HepG2 (cell line): ENCODE measurements at regions not wholly inside any gene's neighbourhood (a gene's known extent, or its start where the extent isn't known, plus 50 kb on each side); places are given as distances from the start of the nearest gene placed in this dataset.

Experiments
- ATAC-seq: fragments of 200-7000 bp; cut with Tn5 transposase; 3 replicates; pipeline ENCODE4 v1.9.1; 2020; ENCODE audit warnings: mild to moderate bottlenecking, moderate library complexity
- BruUV-seq: library from RNA; stranded (reverse); fragments of 400-500 nt; replicated peaks from 2 replicates; lab custom pipeline; 2021; lab: Mats Ljungman, UMichigan
- CTCF ChIA-PET: fragments of 300-600 bp; formaldehyde crosslinking; extraction: SDS; loops from one replicate; lab custom pipeline; 2021; ENCODE audit warnings: low total read pairs, inconsistent platforms, low intra/inter-chr PET ratio; lab: Yijun Ruan, JAX
- POLR2A ChIA-PET: fragments of 350-600 bp; sonication (Branson Sonifier 250); formaldehyde crosslinking; loops from one replicate; lab custom pipeline; 2020; ENCODE audit warnings: antibody characterized with exemption, inconsistent platforms; lab: Yijun Ruan, JAX
- DNase-seq: peaks from one replicate; pipeline ENCODE4 v3.0.0-alpha.2; 2015; ENCODE audit warnings: low spot score
- FAIRE-seq: peaks from 3 replicates; lab custom pipeline; 2011; peaks lifted over from hg19 to GRCh38; lab: Jason Lieb, UNC
- H2AFZ ChIP-seq: one replicate; pipeline ENCODE4 v1.6.1; 2011; ENCODE audit warnings: low read length, inconsistent platforms
- H3K27ac ChIP-seq: fragments of 300-600 bp; 3 replicates; pipeline ENCODE4 v1.8.0; 2011; ENCODE audit warnings: mixed run types, mild to moderate bottlenecking, mixed read lengths, low read length, inconsistent platforms; ENCODE audit not compliant: insufficient read depth; ENCODE audit errors: extremely low read length
- H3K27me3 ChIP-seq, 2 experiments: fragments of 200-600 bp in 1 of 2; 2 replicates in 1 of 2; 3 replicates in 1 of 2; pipeline versions ENCODE4 v1.6.0 to v1.8.0; 2011; ENCODE audit warnings: low read length in 2 of 2, mild to moderate bottlenecking in 2 of 2, moderate library complexity in 2 of 2, inconsistent platforms in 1 of 2; ENCODE audit not compliant: insufficient read depth in 2 of 2, control insufficient read depth in 1 of 2
- H3K36me3 ChIP-seq, 2 experiments: fragments of 200-600 bp in 1 of 2; replicated peaks in 1 of 2; 2 replicates in 1 of 2; 3 replicates in 1 of 2; pipeline versions ENCODE4 v1.5.1 to v1.8.0; 2011; ENCODE audit warnings: low read length in 2 of 2, inconsistent platforms in 1 of 2; ENCODE audit not compliant: insufficient read depth in 2 of 2, control insufficient read depth in 1 of 2
- H3K4me1 ChIP-seq: 2 replicates; pipeline ENCODE4 v1.5.1; 2012; ENCODE audit warnings: low read length, inconsistent platforms; ENCODE audit not compliant: insufficient read depth
- H3K4me2 ChIP-seq: 2 replicates; pipeline ENCODE4 v1.6.0; 2011; ENCODE audit warnings: low read depth, low read length, inconsistent platforms
- H3K4me3 ChIP-seq, 3 experiments: fragments of 200-600 bp in 1 of 3; sonication (generic), shearing (Covaris generic) in 1 of 3; replicated peaks in 1 of 3; 2 replicates each; pipeline ENCODE4 v1.5.1; 2011 to 2016; ENCODE audit warnings: low read length in 3 of 3, inconsistent platforms in 2 of 3, low read depth in 2 of 3, mild to moderate bottlenecking in 2 of 3, control low read depth in 1 of 3, mixed read lengths in 1 of 3; ENCODE audit not compliant: insufficient read depth in 1 of 3
- H3K79me2 ChIP-seq: one replicate; pipeline ENCODE4 v1.6.1; 2011; ENCODE audit warnings: low read length, inconsistent platforms; ENCODE audit not compliant: insufficient read depth
- H3K9ac ChIP-seq: 2 replicates; pipeline ENCODE4 v1.6.0; 2011; ENCODE audit warnings: mild to moderate bottlenecking, low read depth, low read length, inconsistent platforms; ENCODE audit not compliant: insufficient read depth
- H3K9me3 ChIP-seq: 2 replicates; pipeline ENCODE4 v1.5.1; 2012; ENCODE audit warnings: mild to moderate bottlenecking, low read length
- H4K20me1 ChIP-seq: 2 replicates; pipeline ENCODE4 v1.6.0; 2011; ENCODE audit warnings: inconsistent platforms, mild to moderate bottlenecking, low read length, moderate library complexity; ENCODE audit not compliant: insufficient read depth
- CCDC6 ChIP-seq: sonication (generic); formaldehyde crosslinking; IDR thresholded peaks from 2 replicates; pipeline ENCODE4 v1.8.1; 2022; ENCODE audit warnings: mild to moderate bottlenecking, missing genetic modification reagents, moderate library complexity
- CENPBD1 ChIP-seq: sonication (generic); formaldehyde crosslinking; IDR thresholded peaks from 2 replicates; pipeline ENCODE4 v1.8.0; 2022; ENCODE audit warnings: missing genetic modification reagents, low read depth, mild to moderate bottlenecking, borderline replicate concordance
- CREM ChIP-seq, 2 experiments: sonication (generic) in 1 of 2; formaldehyde crosslinking in 1 of 2; IDR thresholded peaks; 2 replicates each; pipeline versions ENCODE4 v1.4.0 to v1.6.1; 2016 to 2020; ENCODE audit warnings: antibody characterized with exemption in 1 of 2, mild to moderate bottlenecking in 1 of 2, missing genetic modification reagents in 1 of 2
- IKZF4 ChIP-seq: sonication (generic); formaldehyde crosslinking; IDR thresholded peaks from 2 replicates; pipeline ENCODE4 v1.5.1; 2020; ENCODE audit warnings: borderline replicate concordance, mild to moderate bottlenecking, low read depth, missing genetic modification reagents; ENCODE audit errors: not compliant biosample characterization
- JUNB ChIP-seq: sonication (generic); formaldehyde crosslinking; IDR thresholded peaks from 2 replicates; pipeline ENCODE4 v1.8.0; 2022; ENCODE audit warnings: missing genetic modification reagents, mild to moderate bottlenecking, borderline replicate concordance
- RARG ChIP-seq: sonication (generic); formaldehyde crosslinking; IDR thresholded peaks from 2 replicates; pipeline ENCODE4 v1.4.0; 2020; ENCODE audit warnings: low read depth, mild to moderate bottlenecking, missing genetic modification reagents
- ZNF17 ChIP-seq: sonication (generic); formaldehyde crosslinking; IDR thresholded peaks from 2 replicates; pipeline ENCODE4 v1.5.0; 2020; ENCODE audit warnings: mild to moderate bottlenecking, missing genetic modification reagents
- ZNF224 ChIP-seq: sonication (generic); formaldehyde crosslinking; IDR thresholded peaks from 2 replicates; pipeline ENCODE4 v1.5.0; 2020; ENCODE audit warnings: mild to moderate bottlenecking, missing genetic modification reagents
- ZNF816 ChIP-seq: sonication (generic); formaldehyde crosslinking; IDR thresholded peaks from 2 replicates; pipeline ENCODE4 v1.8.0; 2022; ENCODE audit warnings: missing genetic modification reagents, mild to moderate bottlenecking, borderline replicate concordance
- WGBS: methylation state at CpG from one replicate; pipeline ENCODE4 v1.1.6; 2017; ENCODE audit warnings: low lambda C conversion rate; 5-methylcytosine and 5-hydroxymethylcytosine counted together
- in situ Hi-C: cut with HindIII; loops from 2 replicates; pipeline ENCODE4 v1.10.0; 2017; ENCODE audit warnings: low pct_unique_long_range_greater_than_20kb; ENCODE audit not compliant: extremely low pct_ligation_motif_present
- intact Hi-C: fragments of 100-400 bp; cut with micrococcal nuclease; formaldehyde crosslinking; loops from one replicate; pipeline ENCODE4 v1.10.0; 2022; ENCODE audit not compliant: unreplicated experiment
- TF ChIP-seq, protein P1 (sequence below): sonication (generic); formaldehyde crosslinking; IDR thresholded peaks from 2 replicates; pipeline ENCODE4; 2020; ENCODE audit warnings: missing genetic modification reagents, mild to moderate bottlenecking, borderline replicate concordance
- TF ChIP-seq, protein P2 (sequence below): sonication (generic); formaldehyde crosslinking; IDR thresholded peaks from 2 replicates; pipeline ENCODE4 v1.4.0; 2020; ENCODE audit warnings: mild to moderate bottlenecking, missing genetic modification reagents

- Histone ChIP-seq H2AFZ (no peak overlapping the region), H4K20me1 (no peaks in the 10 kb centered on the region), H3K9me3 (no peaks in the 10 kb centered on the region), H3K36me3 (no peaks in the 10 kb centered on the region), H3K27ac (no peak overlapping the region), H3K79me2 (no peaks in the 10 kb centered on the region), H3K4me2 (no peak overlapping the region), H3K27me3 (no peaks in the 10 kb centered on the region), H3K4me1 (no peaks in the 10 kb centered on the region), H3K4me3 (no peak overlapping the region), H3K9ac (no peak overlapping the region)
- no peak for DNase-seq
- no peak for ATAC-seq
- intact Hi-C loops = no loop called here
- POLR2A ChIA-PET = no interaction called here
- FAIRE-seq = no peak
- CTCF ChIA-PET = no interaction called here
- 69% methylated on average over 6 of the region's 6 CpGs for WGBS
- no TSS peak for BruUV-seq
- no peak for TF ChIP-seq CREM (IDR thresholded peaks at IDR 0.05)
- TF ChIP-seq CREM (CRISPR knock-in tag; IDR thresholded peaks at IDR 0.05) = no peak
- TF ChIP-seq, protein P1, sequence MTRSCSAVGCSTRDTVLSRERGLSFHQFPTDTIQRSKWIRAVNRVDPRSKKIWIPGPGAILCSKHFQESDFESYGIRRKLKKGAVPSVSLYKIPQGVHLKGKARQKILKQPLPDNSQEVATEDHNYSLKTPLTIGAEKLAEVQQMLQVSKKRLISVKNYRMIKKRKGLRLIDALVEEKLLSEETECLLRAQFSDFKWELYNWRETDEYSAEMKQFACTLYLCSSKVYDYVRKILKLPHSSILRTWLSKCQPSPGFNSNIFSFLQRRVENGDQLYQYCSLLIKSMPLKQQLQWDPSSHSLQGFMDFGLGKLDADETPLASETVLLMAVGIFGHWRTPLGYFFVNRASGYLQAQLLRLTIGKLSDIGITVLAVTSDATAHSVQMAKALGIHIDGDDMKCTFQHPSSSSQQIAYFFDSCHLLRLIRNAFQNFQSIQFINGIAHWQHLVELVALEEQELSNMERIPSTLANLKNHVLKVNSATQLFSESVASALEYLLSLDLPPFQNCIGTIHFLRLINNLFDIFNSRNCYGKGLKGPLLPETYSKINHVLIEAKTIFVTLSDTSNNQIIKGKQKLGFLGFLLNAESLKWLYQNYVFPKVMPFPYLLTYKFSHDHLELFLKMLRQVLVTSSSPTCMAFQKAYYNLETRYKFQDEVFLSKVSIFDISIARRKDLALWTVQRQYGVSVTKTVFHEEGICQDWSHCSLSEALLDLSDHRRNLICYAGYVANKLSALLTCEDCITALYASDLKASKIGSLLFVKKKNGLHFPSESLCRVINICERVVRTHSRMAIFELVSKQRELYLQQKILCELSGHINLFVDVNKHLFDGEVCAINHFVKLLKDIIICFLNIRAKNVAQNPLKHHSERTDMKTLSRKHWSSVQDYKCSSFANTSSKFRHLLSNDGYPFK (CRISPR knock-in tag) = no peak
- no peak for TF ChIP-seq CCDC6 (CRISPR knock-in tag)
- TF ChIP-seq IKZF4 (CRISPR knock-in tag) = no peak
- TF ChIP-seq JUNB = no peak
- no peak for TF ChIP-seq ZNF17 (CRISPR knock-in tag)
- TF ChIP-seq ZNF816 = no peak
- TF ChIP-seq RARG (CRISPR knock-in tag) = no peak
- TF ChIP-seq ZNF224 (CRISPR knock-in tag) = no peak
- TF ChIP-seq, protein P2, sequence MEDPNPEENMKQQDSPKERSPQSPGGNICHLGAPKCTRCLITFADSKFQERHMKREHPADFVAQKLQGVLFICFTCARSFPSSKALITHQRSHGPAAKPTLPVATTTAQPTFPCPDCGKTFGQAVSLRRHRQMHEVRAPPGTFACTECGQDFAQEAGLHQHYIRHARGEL (CRISPR knock-in tag) = no peak
- no peak for TF ChIP-seq CENPBD1 (CRISPR knock-in tag)
- in situ Hi-C loops = no loop called here
These were observed 608.0 kb upstream of the NRP1 start for GRCh38 chr10:33942508-33942907.
